HUES64 (cell line): ENCODE measurements at regions not wholly inside any gene's neighbourhood (a gene's known extent, or its start where the extent isn't known, plus 50 kb on each side); places are given as distances from the start of the nearest gene placed in this dataset.
"Not testable (repeated sequence)": the region's sequence is repeated elsewhere in the genome, so short reads cannot be mapped to it uniquely, and the experiment has no call there.

ENCODE experiments used
- H3K27ac ChIP-seq: 2 replicates; pipeline ENCODE4 v1.7.0; 2013; ENCODE audit warnings: low read depth, low read length, inconsistent platforms
- H3K27me3 ChIP-seq: 2 replicates; pipeline ENCODE4 v1.6.1; 2013; ENCODE audit warnings: mild to moderate bottlenecking, low read length; ENCODE audit not compliant: insufficient read depth
- H3K36me3 ChIP-seq: 2 replicates; pipeline ENCODE4 v1.6.1; 2013; ENCODE audit warnings: mild to moderate bottlenecking, low read length; ENCODE audit not compliant: insufficient read depth
- H3K4me1 ChIP-seq: 2 replicates; pipeline ENCODE4 v1.6.1; 2013; ENCODE audit warnings: mild to moderate bottlenecking, low read length, moderate library complexity; ENCODE audit not compliant: insufficient read depth
- H3K4me3 ChIP-seq: 2 replicates; pipeline ENCODE4 v1.5.1; 2013; ENCODE audit warnings: mild to moderate bottlenecking, low read length, moderate library complexity
- H3K9ac ChIP-seq: 2 replicates; pipeline ENCODE4 v1.6.1; 2013; ENCODE audit warnings: mild to moderate bottlenecking, low read depth, low read length
- H3K9me3 ChIP-seq: 2 replicates; pipeline ENCODE4 v1.6.1; 2013; ENCODE audit warnings: low read depth, low read length; ENCODE audit not compliant: insufficient read depth
- WGBS: fragments of 150-250, 120-280 bp; methylation state at CpG from one replicate; pipeline ENCODE4 v1.1.7; 2013; ENCODE audit warnings: missing lambda C conversion rate; 5-methylcytosine and 5-hydroxymethylcytosine counted together

GRCh38 chr9:135173066-135173465 is 85.6 kb downstream of the OLFM1 start:
- Histone ChIP-seq H3K27me3 (no peaks in the 10 kb centered on the region), H3K27ac (no peak overlapping the region), H3K4me3 (no peak overlapping the region), H3K9me3 (no peaks in the 10 kb centered on the region; the same call in 1 of the 2 replicates), H3K9ac (no peak overlapping the region), H3K36me3 (no peaks in the 10 kb centered on the region), H3K4me1 (no peaks in the 10 kb centered on the region)
- WGBS, result 96% methylated on average over 6 of the region's 6 CpGs

DNA sequence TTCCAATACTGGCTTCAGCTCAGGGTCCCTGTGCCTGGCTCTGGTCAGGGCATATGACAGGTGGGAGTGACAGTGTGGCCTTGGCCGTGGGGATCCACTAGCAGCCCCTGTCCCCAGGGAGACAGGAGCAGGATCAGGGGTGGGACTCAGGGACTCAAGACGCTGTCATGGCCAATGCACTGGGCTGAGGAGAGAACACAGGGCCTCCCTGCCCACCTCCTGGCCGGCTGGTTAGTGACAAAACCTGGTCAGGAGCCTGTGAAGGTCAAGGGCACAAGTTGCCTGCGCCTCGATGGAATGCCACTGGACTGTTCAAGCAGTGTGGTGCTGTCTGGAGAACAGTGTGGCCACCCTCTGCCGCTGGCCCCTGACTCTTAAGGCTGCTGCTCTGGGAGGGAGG is 86.8 kb downstream of the OLFM1 start:
- H3K9me3 ChIP-seq, result no peaks in the 10 kb centered on the region; the same call in 1 of the 2 replicates
- WGBS, result 86% methylated on average over 6 of the region's 6 CpGs
- no peaks in the 10 kb centered on the region for H3K36me3 ChIP-seq
- H3K27ac ChIP-seq, result no peak overlapping the region
- no peak overlapping the region for H3K9ac ChIP-seq
- H3K27me3 ChIP-seq, result no peaks in the 10 kb centered on the region
- no peaks in the 10 kb centered on the region for H3K4me1 ChIP-seq
- no peak overlapping the region for H3K4me3 ChIP-seq

DNA sequence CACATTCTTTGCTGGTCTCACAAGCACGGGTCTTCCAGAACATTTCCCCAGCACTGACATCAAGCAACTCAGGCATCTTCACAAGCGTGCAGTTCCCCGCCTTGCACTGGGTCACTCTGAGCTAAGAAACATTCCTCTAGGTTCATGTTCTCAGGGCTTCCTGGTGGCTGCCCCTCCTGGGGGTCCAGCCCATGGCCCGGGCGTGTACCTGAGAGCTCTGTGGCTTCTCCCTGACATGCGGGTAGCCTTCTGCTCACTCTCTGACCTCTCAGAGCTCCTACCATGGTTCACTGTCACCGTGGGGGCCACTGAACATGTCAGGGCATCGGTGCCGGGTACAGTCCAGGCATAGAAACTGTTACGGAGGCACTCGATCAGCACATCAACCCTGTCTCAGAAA is 87.5 kb downstream of the OLFM1 start:
- Histone ChIP-seq H3K27ac (no peak overlapping the region), H3K9ac (no peak overlapping the region), H3K27me3 (no peaks in the 10 kb centered on the region), H3K36me3 (no peaks in the 10 kb centered on the region), H3K9me3 (no peaks in the 10 kb centered on the region; the same call in 1 of the 2 replicates), H3K4me3 (no peak overlapping the region), H3K4me1 (no peaks in the 10 kb centered on the region)
- WGBS, result 93% methylated on average over 11 of the region's 11 CpGs

GRCh38 chr9:135176284-135176683 is 88.8 kb downstream of the OLFM1 start:
- H3K36me3 ChIP-seq, result no peaks in the 10 kb centered on the region
- H3K27me3 ChIP-seq, result no peaks in the 10 kb centered on the region
- WGBS, result 91% methylated on average over 20 of the region's 20 CpGs
- no peaks in the 10 kb centered on the region; the same call in 1 of the 2 replicates for H3K9me3 ChIP-seq
- H3K4me3 ChIP-seq, result no peak overlapping the region
- H3K9ac ChIP-seq, result no peak overlapping the region
- no peaks in the 10 kb centered on the region for H3K4me1 ChIP-seq
- H3K27ac ChIP-seq, result no peak overlapping the region

DNA sequence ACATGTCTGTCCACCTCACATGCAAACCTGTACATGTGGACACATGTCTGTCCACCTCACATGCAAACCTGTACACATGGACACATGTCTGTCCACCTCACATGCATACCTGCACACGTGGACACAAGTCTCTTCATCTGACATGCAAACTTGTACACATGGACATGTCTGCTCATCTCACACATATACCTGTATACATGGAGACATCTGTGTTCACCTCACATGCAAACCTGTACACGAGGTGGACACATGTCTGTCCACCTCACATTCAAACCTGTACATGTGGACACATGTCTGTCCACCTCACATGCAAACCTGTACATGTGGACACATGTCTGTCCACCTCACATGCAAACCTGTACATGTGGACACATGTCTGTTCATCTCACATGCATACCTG is 90.1 kb downstream of the OLFM1 start:
- not testable (repeated sequence) for H3K27ac ChIP-seq, H3K9ac ChIP-seq, H3K27me3 ChIP-seq, H3K9me3 ChIP-seq, H3K4me3 ChIP-seq, H3K36me3 ChIP-seq, H3K4me1 ChIP-seq
- 82% methylated on average over 2 of the region's 2 CpGs for WGBS

GRCh38 chr9:135178498-135178897 is 91.0 kb downstream of the OLFM1 start:
- no peaks in the 10 kb centered on the region for H3K4me1 ChIP-seq
- 91% methylated on average over 10 of the region's 10 CpGs for WGBS
- no peak overlapping the region for H3K4me3 ChIP-seq
- no peak overlapping the region for H3K27ac ChIP-seq
- no peaks in the 10 kb centered on the region for H3K36me3 ChIP-seq
- no peaks in the 10 kb centered on the region for H3K9me3 ChIP-seq
- no peaks in the 10 kb centered on the region for H3K27me3 ChIP-seq
- H3K9ac ChIP-seq, result no peak overlapping the region

DNA sequence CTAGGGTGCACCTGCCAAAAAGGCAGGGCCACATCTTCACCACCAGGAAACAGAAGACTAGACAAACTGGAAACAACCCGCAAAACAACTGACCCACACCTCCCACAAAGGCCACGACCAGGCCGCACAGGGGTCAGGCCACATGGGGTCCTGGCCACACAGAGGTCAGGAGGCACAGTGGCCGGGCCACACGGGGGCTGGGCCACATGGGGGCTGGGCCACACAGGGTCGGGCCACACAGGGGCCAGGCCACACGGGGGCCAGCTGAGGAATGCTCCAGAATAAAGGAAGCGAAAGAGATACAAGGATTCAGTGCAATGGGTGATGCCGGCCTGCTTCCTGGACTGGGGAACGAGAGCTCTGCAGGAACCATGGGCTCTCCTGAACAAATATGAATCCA is 91.6 kb downstream of the OLFM1 start:
- no peak overlapping the region for H3K9ac ChIP-seq
- no peak overlapping the region for H3K27ac ChIP-seq
- no peaks in the 10 kb centered on the region for H3K36me3 ChIP-seq
- no peaks in the 10 kb centered on the region for H3K27me3 ChIP-seq
- H3K4me3 ChIP-seq, result no peak overlapping the region
- H3K9me3 ChIP-seq, result no peaks in the 10 kb centered on the region
- 92% methylated on average over 10 of the region's 10 CpGs for WGBS
- no peaks in the 10 kb centered on the region for H3K4me1 ChIP-seq

- no peaks in the 10 kb centered on the region for H3K4me1 ChIP-seq
- no peaks in the 10 kb centered on the region for H3K9me3 ChIP-seq
- H3K4me3 ChIP-seq, result no peak overlapping the region
- H3K36me3 ChIP-seq, result no peaks in the 10 kb centered on the region
- 94% methylated on average over 9 of the region's 9 CpGs for WGBS
- no peak overlapping the region for H3K9ac ChIP-seq
- H3K27me3 ChIP-seq, result no peaks in the 10 kb centered on the region
- H3K27ac ChIP-seq, result no peak overlapping the region
Observed at GRCh38 chr9:135179976-135180375, 92.5 kb downstream of the OLFM1 start.

DNA sequence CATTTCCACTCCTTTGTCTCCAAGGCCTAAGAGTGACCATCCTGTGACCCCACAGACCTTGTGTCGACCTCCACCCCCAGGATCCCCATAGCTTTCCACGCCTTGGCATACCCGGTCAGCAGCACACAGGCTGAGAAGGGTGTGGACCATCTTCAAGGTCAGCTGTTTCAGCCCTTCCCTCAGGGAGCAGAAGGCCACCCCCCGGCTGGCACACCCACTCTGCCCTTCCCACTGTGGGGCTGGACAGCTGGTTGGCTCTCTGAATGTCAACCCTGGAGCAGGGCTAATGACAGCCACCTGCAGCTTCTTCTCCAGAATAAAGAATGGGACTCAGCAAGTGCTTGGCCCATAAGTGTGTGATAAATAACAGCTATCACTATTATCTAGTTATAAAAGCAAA is 93.1 kb downstream of the OLFM1 start:
- H3K27me3 ChIP-seq, result no peaks in the 10 kb centered on the region
- H3K9ac ChIP-seq, result no peak overlapping the region
- no peaks in the 10 kb centered on the region for H3K9me3 ChIP-seq
- no peak overlapping the region for H3K27ac ChIP-seq
- no peaks in the 10 kb centered on the region for H3K36me3 ChIP-seq
- WGBS, result 89% methylated on average over 4 of the region's 4 CpGs
- H3K4me3 ChIP-seq, result no peak overlapping the region
- no peaks in the 10 kb centered on the region for H3K4me1 ChIP-seq

DNA sequence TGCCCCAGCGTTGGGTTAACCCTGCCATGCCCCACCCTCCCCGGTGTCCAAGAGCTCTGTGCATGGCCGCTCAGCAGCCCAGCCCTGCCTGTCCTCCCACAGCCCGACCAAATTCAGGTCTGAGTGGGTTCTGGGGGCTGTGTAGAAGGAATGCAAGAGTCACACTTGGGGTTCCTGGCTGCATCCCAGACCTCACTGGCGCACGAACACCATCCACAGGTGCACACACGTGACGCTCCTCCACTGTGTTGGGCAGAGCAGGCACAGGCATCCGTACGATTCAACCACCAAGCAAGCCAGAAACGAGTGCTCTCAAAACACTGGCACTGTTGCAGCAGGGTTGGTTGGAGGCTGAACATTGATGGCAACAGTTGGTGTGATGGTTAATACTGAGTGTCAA is 93.9 kb downstream of the OLFM1 start:
- Histone ChIP-seq H3K4me1 (no peaks in the 10 kb centered on the region), H3K27me3 (no peaks in the 10 kb centered on the region), H3K9ac (no peak overlapping the region), H3K9me3 (no peaks in the 10 kb centered on the region), H3K4me3 (no peak overlapping the region), H3K36me3 (no peaks in the 10 kb centered on the region), H3K27ac (no peak overlapping the region)
- WGBS, result 96% methylated on average over 11 of the region's 11 CpGs

GRCh38 chr9:135181841-135182240 is 94.4 kb downstream of the OLFM1 start:
- 93% methylated on average over 10 of the region's 10 CpGs for WGBS
- H3K4me3 ChIP-seq, H3K9ac ChIP-seq, H3K9me3 ChIP-seq, H3K4me1 ChIP-seq, H3K36me3 ChIP-seq, H3K27ac ChIP-seq, H3K27me3 ChIP-seq: not testable (repeated sequence)

DNA sequence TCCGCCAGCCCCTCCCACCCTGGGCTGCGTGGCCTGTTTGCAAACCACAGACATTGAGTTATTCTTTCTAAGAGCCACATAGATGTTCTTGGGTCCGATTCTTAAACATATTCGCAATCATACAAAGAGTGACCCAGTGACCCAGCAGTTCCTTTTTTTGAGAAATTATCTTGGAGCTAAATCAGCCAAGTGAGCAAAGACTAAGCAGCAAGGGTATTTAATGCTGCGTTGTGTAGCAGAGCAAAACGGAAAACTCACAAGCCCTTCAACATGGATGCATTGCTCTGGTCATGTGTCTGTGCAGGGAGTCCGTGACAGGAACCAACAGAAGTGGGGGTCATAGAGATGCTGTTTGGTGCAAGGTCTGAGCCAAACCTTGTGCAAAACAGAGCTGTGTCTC is 95.6 kb downstream of the OLFM1 start:
- H3K27me3 ChIP-seq, result no peaks in the 10 kb centered on the region
- H3K36me3 ChIP-seq, result no peaks in the 10 kb centered on the region
- H3K4me1 ChIP-seq, result no peaks in the 10 kb centered on the region
- H3K9ac ChIP-seq, result no peak overlapping the region
- H3K27ac ChIP-seq, result no peak overlapping the region
- WGBS, result 92% methylated on average over 7 of the region's 7 CpGs
- no peak overlapping the region for H3K4me3 ChIP-seq
- H3K9me3 ChIP-seq, result no peaks in the 10 kb centered on the region
